GM04503 (cell line): ENCODE measurements at regions not wholly inside any gene's neighbourhood (a gene's known extent, or its start where the extent isn't known, plus 50 kb on each side); places are given as distances from the start of the nearest gene placed in this dataset.
"Not testable (repeated sequence)": the region's sequence is repeated elsewhere in the genome, so short reads cannot be mapped to it uniquely, and the experiment has no call there.

Experiments
- DNase-seq: peaks from one replicate; pipeline ENCODE4 v3.0.0-alpha.2; 2012; ENCODE audit warnings: low read depth

GRCh38 chr5:96201503-96201902 is 231.5 kb downstream of the PCSK1 start:
- DNase-seq, result no peak

GRCh38 chr5:96200641-96201040 is 232.4 kb downstream of the PCSK1 start:
- no peak for DNase-seq

- DNase-seq, result no peak
Measured at GRCh38 chr5:96199713-96200183, 233.3 kb downstream of the PCSK1 start.

- DNase-seq, result no peak
Measured at GRCh38 chr5:96198356-96199058, 234.5 kb downstream of the PCSK1 start.

GRCh38 chr5:96197767-96198166 is 235.3 kb downstream of the PCSK1 start:
- DNase-seq, result not testable (repeated sequence)

- no peak for DNase-seq
Measured at GRCh38 chr5:96197347-96197746, 235.7 kb upstream of the ELL2 start.

- no peak for DNase-seq
Measured at GRCh38 chr5:96196890-96197289, 235.2 kb upstream of the ELL2 start.

- no peak for DNase-seq
Measured at GRCh38 chr5:96196407-96196806, 234.8 kb upstream of the ELL2 start.

GRCh38 chr5:96195123-96195522 is 233.5 kb upstream of the ELL2 start:
- no peak for DNase-seq

GRCh38 chr5:96194593-96194992 is 232.9 kb upstream of the ELL2 start:
- no peak for DNase-seq

GRCh38 chr5:96193946-96194345 is 232.3 kb upstream of the ELL2 start:
- no peak for DNase-seq

GRCh38 chr5:96189987-96190386 is 228.3 kb upstream of the ELL2 start:
- no peak for DNase-seq

- no peak for DNase-seq
Measured at GRCh38 chr5:96189028-96189826, 227.6 kb upstream of the ELL2 start.

GRCh38 chr5:96187309-96188027 is 225.8 kb upstream of the ELL2 start:
- no peak for DNase-seq

GRCh38 chr5:96184510-96184909 is 222.9 kb upstream of the ELL2 start:
- not testable (repeated sequence) for DNase-seq

- no peak for DNase-seq
Measured at GRCh38 chr5:96180684-96181435, 219.2 kb upstream of the ELL2 start.

- peak; percentile 63 for DNase-seq
Measured at GRCh38 chr5:96177303-96177869, 215.7 kb upstream of the ELL2 start.

- DNase-seq, result no peak
Measured at GRCh38 chr5:96176022-96176421, 214.4 kb upstream of the ELL2 start.

- DNase-seq, result no peak
Measured at GRCh38 chr5:96175090-96175489, 213.4 kb upstream of the ELL2 start.

GRCh38 chr5:96173366-96173765 is 211.7 kb upstream of the ELL2 start:
- no peak for DNase-seq

GRCh38 chr5:96172436-96172835 is 210.8 kb upstream of the ELL2 start:
- DNase-seq, result peak; percentile 53

GRCh38 chr5:96171973-96172372 is 210.3 kb upstream of the ELL2 start:
- not testable (repeated sequence) for DNase-seq
